WTC11 (cell line): ENCODE measurements at regions not wholly inside any gene's neighbourhood (a gene's known extent, or its start where the extent isn't known, plus 50 kb on each side); places are given as distances from the start of the nearest gene placed in this dataset.
"Not testable (repeated sequence)": the region's sequence is repeated elsewhere in the genome, so short reads cannot be mapped to it uniquely, and the experiment has no call there.

ENCODE experiments used
- ATAC-seq: fragments of 200-7000 bp; cut with Tn5 transposase; 2 replicates; pipeline ENCODE4 v1.10.0; 2021; ENCODE audit warnings: mild to moderate bottlenecking, moderate library complexity
- CTCF ChIA-PET: fragments of 300-600 bp; sonication (Branson Sonifier 250); formaldehyde crosslinking; loops from one replicate; lab custom pipeline; 2021; ENCODE audit warnings: antibody characterized with exemption; lab: Charles Lee
- POLR2A ChIA-PET: fragments of 350-600 bp; sonication (Branson Sonifier 250); formaldehyde crosslinking; loops from one replicate; lab custom pipeline; 2021; ENCODE audit warnings: antibody characterized with exemption; lab: Charles Lee
- DNase-seq: peaks from one replicate; pipeline ENCODE4 v3.0.0; 2021; ENCODE audit warnings: low spot score
- H3K27ac Mint-ChIP-seq: 2 replicates; pipeline ENCODE4 v1.8.0; 2021; ENCODE audit warnings: mixed read lengths
- H3K27me3 Mint-ChIP-seq: 2 replicates; pipeline ENCODE4 v1.8.0; 2021; ENCODE audit warnings: low read depth, mild to moderate bottlenecking, moderate library complexity, mixed read lengths
- H3K36me3 Mint-ChIP-seq: 2 replicates; pipeline ENCODE4 v1.8.0; 2021; ENCODE audit warnings: mixed read lengths
- H3K4me1 Mint-ChIP-seq: 2 replicates; pipeline ENCODE4 v1.8.0; 2022; ENCODE audit warnings: mixed read lengths
- H3K4me3 Mint-ChIP-seq: 2 replicates; pipeline ENCODE4 v1.8.0; 2021; ENCODE audit warnings: mild to moderate bottlenecking, moderate library complexity, mixed read lengths
- H3K9me3 Mint-ChIP-seq: 2 replicates; pipeline ENCODE4 v1.8.0; 2021; ENCODE audit warnings: mixed read lengths

GRCh38 chr2:113330060-113330767, 51.5 kb upstream of the PAX8 start:
- H3K9me3 Mint-ChIP-seq, CTCF ChIA-PET, DNase-seq, H3K27me3 Mint-ChIP-seq, H3K4me3 Mint-ChIP-seq, H3K4me1 Mint-ChIP-seq, H3K27ac Mint-ChIP-seq, POLR2A ChIA-PET, H3K36me3 Mint-ChIP-seq, ATAC-seq: not testable (repeated sequence)

- H3K27ac Mint-ChIP-seq, H3K36me3 Mint-ChIP-seq, DNase-seq, CTCF ChIA-PET, H3K9me3 Mint-ChIP-seq, ATAC-seq, POLR2A ChIA-PET, H3K4me3 Mint-ChIP-seq: not testable (repeated sequence)
- peaks cover 13% of the 10 kb centered on the region for H3K4me1 Mint-ChIP-seq
- peaks cover 11% of the 10 kb centered on the region for H3K27me3 Mint-ChIP-seq
Observed at GRCh38 chr2:113328973-113329372, 50.3 kb upstream of the PAX8 start.

GRCh38 chr2:113328572-113328971, 49.9 kb upstream of the PAX8 start:
- H3K27me3 Mint-ChIP-seq: peaks cover 15% of the 10 kb centered on the region
- CTCF ChIA-PET, H3K27ac Mint-ChIP-seq, H3K4me3 Mint-ChIP-seq, H3K36me3 Mint-ChIP-seq, DNase-seq, ATAC-seq, POLR2A ChIA-PET, H3K9me3 Mint-ChIP-seq: not testable (repeated sequence)
- peaks cover 13% of the 10 kb centered on the region for H3K4me1 Mint-ChIP-seq
